ENCODE measurements at regions not wholly inside any gene's neighbourhood (a gene's known extent, or its start where the extent isn't known, plus 50 kb on each side); places are given as distances from the start of the nearest gene placed in this dataset.

- no peak overlapping the region for H3K4me2 ChIP-seq (ENCODE audit: insufficient read depth, low read length)
- DNase-seq = no peak
- no peaks in the 10 kb centered on the region for H3K4me1 ChIP-seq (ENCODE audit: insufficient read depth, low read length)
- H3K9ac ChIP-seq (ENCODE audit: low read depth, low read length) = no peak overlapping the region
- H3K9me3 ChIP-seq (ENCODE audit: insufficient read depth, low read length, severe bottlenecking) = no peaks in the 10 kb centered on the region
- H3K79me2 ChIP-seq (ENCODE audit: insufficient read depth, low read length) = no peaks in the 10 kb centered on the region
- no peak overlapping the region for H3K4me3 ChIP-seq (ENCODE audit: low read depth in 1 of 2, low read length in 2 of 2)
- no peak overlapping the region for H3K27ac ChIP-seq (ENCODE audit: low read length)
- no peaks in the 10 kb centered on the region for H3K36me3 ChIP-seq (ENCODE audit: insufficient read depth, low read length)
- TF ChIP-seq EZH2 (IDR thresholded peaks at IDR 0.05; ENCODE audit: borderline replicate concordance, low read depth, low read length, severe bottlenecking) = no peak
- TF ChIP-seq CTCF (IDR thresholded peaks at IDR 0.05; ENCODE audit: borderline replicate concordance, extremely low read depth, low read length, poor library complexity, severe bottlenecking) = no peak
- ATAC-seq (ENCODE audit: insufficient read depth, low read depth) = no peak
- H2AFZ ChIP-seq (ENCODE audit: low read depth, low read length) = no peak overlapping the region
- no peaks in the 10 kb centered on the region for H3K27me3 ChIP-seq (ENCODE audit: insufficient read depth, low read length, poor library complexity)
- no peaks in the 10 kb centered on the region for H4K20me1 ChIP-seq (ENCODE audit: insufficient read depth, low read length)
Measured at GRCh38 chr10:4099202-4099601, 314.2 kb upstream of the KLF6 start.

- no peak overlapping the region for H3K4me3 ChIP-seq (ENCODE audit: low read depth in 1 of 2, low read length in 2 of 2)
- H3K27me3 ChIP-seq (ENCODE audit: insufficient read depth, low read length, poor library complexity) = no peaks in the 10 kb centered on the region
- H3K4me2 ChIP-seq (ENCODE audit: insufficient read depth, low read length) = no peak overlapping the region
- no peak for TF ChIP-seq EZH2 (IDR thresholded peaks at IDR 0.05; ENCODE audit: borderline replicate concordance, low read depth, low read length, severe bottlenecking)
- TF ChIP-seq CTCF (IDR thresholded peaks at IDR 0.05; ENCODE audit: borderline replicate concordance, extremely low read depth, low read length, poor library complexity, severe bottlenecking) = no peak
- no peaks in the 10 kb centered on the region for H3K36me3 ChIP-seq (ENCODE audit: insufficient read depth, low read length)
- no peaks in the 10 kb centered on the region for H3K9me3 ChIP-seq (ENCODE audit: insufficient read depth, low read length, severe bottlenecking)
- no peaks in the 10 kb centered on the region for H3K4me1 ChIP-seq (ENCODE audit: insufficient read depth, low read length)
- DNase-seq = no peak
- no peak overlapping the region for H2AFZ ChIP-seq (ENCODE audit: low read depth, low read length)
- no peak overlapping the region for H3K27ac ChIP-seq (ENCODE audit: low read length)
- no peaks in the 10 kb centered on the region for H3K79me2 ChIP-seq (ENCODE audit: insufficient read depth, low read length)
- no peaks in the 10 kb centered on the region for H4K20me1 ChIP-seq (ENCODE audit: insufficient read depth, low read length)
- no peak overlapping the region for H3K9ac ChIP-seq (ENCODE audit: low read depth, low read length)
- ATAC-seq (ENCODE audit: insufficient read depth, low read depth) = no peak
Measured at GRCh38 chr10:4095166-4095917, 310.3 kb upstream of the KLF6 start.

GRCh38 chr10:4094751-4095150 lies 309.7 kb upstream of the KLF6 start:
- DNase-seq (no peak), ATAC-seq (ENCODE audit: insufficient read depth, low read depth) (no peak)
- H3K36me3 ChIP-seq (ENCODE audit: insufficient read depth, low read length) = no peaks in the 10 kb centered on the region
- no peak overlapping the region for H3K9ac ChIP-seq (ENCODE audit: low read depth, low read length)
- no peaks in the 10 kb centered on the region for H3K4me1 ChIP-seq (ENCODE audit: insufficient read depth, low read length)
- H2AFZ ChIP-seq (ENCODE audit: low read depth, low read length) = no peak overlapping the region
- no peak overlapping the region for H3K4me2 ChIP-seq (ENCODE audit: insufficient read depth, low read length)
- H3K27me3 ChIP-seq (ENCODE audit: insufficient read depth, low read length, poor library complexity) = no peaks in the 10 kb centered on the region
- no peak overlapping the region for H3K4me3 ChIP-seq (ENCODE audit: low read depth in 1 of 2, low read length in 2 of 2)
- H3K79me2 ChIP-seq (ENCODE audit: insufficient read depth, low read length) = no peaks in the 10 kb centered on the region
- H4K20me1 ChIP-seq (ENCODE audit: insufficient read depth, low read length) = no peaks in the 10 kb centered on the region
- H3K9me3 ChIP-seq (ENCODE audit: insufficient read depth, low read length, severe bottlenecking) = no peaks in the 10 kb centered on the region
- H3K27ac ChIP-seq (ENCODE audit: low read length) = no peak overlapping the region
- no peak for TF ChIP-seq EZH2 (IDR thresholded peaks at IDR 0.05; ENCODE audit: borderline replicate concordance, low read depth, low read length, severe bottlenecking)
- no peak for TF ChIP-seq CTCF (IDR thresholded peaks at IDR 0.05; ENCODE audit: borderline replicate concordance, extremely low read depth, low read length, poor library complexity, severe bottlenecking)

Data from DND-41 (cell line).